Choroid plexus epithelial cell (primary cell): ENCODE measurements at regions not wholly inside any gene's neighbourhood (a gene's known extent, or its start where the extent isn't known, plus 50 kb on each side); places are given as distances from the start of the nearest gene placed in this dataset.

Experiments used
- DNase-seq: peaks from one replicate; pipeline ENCODE4 v3.0.0-alpha.2; 2010; ENCODE audit warnings: low read depth
- H3K4me3 ChIP-seq: 2 replicates; pipeline ENCODE4 v1.5.1; 2011; ENCODE audit warnings: low read depth, mild to moderate bottlenecking, control low read depth, low read length, moderate library complexity
- TF ChIP-seq, protein P1 (sequence below): conservative IDR thresholded peaks from 2 replicates; pipeline ENCODE4 v1.5.1; 2011; ENCODE audit warnings: low read depth, mild to moderate bottlenecking, control low read depth, inconsistent platforms, low read length, moderate library complexity

DNA sequence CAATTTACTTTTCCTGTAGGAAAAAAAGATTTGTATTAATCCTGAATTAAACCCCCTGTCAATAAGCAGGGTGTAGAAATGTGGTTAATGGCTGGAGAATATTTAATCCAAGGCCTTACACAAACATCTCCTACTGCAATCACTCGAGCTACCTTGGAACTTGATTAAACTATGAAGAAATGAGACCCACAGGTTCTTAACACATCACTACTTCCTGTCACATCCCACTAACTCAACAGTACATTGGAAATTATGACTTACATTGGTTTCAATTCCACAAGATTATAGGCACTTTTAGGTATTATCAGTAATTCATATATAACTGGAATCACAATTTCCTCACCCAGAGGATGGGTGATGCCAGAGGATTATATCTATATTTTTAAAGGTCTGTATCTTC, 480.3 kb downstream of the MRPL39 start:
- H3K4me3 ChIP-seq: no peak overlapping the region
- TF ChIP-seq, protein P1, sequence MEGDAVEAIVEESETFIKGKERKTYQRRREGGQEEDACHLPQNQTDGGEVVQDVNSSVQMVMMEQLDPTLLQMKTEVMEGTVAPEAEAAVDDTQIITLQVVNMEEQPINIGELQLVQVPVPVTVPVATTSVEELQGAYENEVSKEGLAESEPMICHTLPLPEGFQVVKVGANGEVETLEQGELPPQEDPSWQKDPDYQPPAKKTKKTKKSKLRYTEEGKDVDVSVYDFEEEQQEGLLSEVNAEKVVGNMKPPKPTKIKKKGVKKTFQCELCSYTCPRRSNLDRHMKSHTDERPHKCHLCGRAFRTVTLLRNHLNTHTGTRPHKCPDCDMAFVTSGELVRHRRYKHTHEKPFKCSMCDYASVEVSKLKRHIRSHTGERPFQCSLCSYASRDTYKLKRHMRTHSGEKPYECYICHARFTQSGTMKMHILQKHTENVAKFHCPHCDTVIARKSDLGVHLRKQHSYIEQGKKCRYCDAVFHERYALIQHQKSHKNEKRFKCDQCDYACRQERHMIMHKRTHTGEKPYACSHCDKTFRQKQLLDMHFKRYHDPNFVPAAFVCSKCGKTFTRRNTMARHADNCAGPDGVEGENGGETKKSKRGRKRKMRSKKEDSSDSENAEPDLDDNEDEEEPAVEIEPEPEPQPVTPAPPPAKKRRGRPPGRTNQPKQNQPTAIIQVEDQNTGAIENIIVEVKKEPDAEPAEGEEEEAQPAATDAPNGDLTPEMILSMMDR: no peak
- no peak for DNase-seq

DNA sequence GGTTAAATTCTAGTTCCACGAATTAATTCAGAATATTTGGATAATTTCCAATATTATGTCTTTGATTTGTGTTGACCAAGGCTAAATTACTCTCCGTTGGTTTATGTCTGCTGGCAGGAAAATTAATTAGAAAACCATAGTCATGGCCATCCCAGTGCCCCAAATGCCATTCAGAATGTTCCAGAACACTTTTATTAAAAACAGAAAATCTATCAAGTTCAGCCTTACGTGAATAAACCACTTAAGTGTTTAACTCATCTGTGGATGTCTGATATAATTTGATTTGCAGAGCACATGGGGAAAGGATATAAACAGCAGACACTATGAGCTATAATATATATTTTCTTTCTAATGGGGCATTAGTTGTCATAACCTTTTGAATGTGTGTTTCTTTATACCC, 480.7 kb downstream of the MRPL39 start:
- no peak for DNase-seq
- no peak overlapping the region for H3K4me3 ChIP-seq
- TF ChIP-seq, protein P1: no peak

DNA sequence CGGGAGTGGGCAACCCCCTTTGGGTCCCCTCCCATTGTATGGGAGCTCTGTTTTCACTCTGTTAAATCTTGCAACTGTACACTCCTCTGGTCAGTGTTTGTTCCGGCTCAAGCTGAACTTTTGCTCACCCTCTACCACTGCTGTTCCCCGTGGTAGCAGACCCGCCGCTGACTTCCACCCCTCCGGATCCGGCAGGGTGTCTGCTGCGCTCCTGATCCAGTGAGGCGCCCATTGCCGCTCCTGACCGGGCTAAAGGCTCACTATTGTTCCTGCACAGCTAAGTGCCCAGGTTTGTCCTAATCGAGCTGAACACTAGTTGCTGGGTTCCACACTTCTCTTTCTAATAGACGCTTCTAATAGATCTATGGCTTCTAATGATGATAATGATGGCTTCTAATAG, 488.6 kb downstream of the MRPL39 start:
- TF ChIP-seq, protein P1: no peak
- no peak for DNase-seq
- H3K4me3 ChIP-seq: no peak overlapping the region

DNA sequence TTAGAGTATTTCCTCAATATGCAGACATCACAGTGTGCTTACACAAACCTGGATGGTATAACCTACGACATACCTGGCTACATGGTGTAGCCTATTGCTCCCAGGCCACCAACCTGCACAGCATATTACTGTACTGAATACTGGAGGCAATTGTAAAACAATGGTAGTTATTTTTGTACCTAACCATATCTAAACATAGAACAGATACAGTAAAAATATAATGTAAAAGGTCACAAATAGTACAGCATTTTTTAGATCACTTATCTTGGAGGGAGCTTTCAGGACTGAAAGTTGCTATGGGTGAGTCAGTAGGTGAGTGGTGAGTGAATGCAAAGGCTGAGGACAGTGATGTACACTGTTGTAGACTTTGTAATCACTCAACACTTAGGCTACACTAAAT, 492.3 kb downstream of the MRPL39 start:
- DNase-seq: no peak
- TF ChIP-seq, protein P1: no peak

DNA sequence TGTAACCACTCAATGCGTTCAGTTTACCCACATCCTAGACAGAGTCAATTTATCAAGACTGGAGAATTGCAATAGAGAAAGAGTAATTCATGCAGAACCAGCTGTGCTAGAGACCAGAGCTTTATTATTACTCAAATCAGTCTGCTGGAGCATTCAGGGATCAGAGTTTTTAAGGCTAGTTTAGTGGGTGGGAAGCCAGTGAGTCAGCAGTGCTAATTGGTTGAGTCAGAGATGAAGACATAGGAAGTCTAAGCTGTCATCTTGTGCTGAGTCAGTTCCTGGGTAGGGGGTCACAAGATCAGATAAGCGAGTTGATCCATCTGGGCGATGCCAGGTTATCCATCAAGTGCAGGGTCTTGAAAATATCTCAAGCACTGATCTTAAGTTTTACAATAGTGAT, 499.6 kb downstream of the MRPL39 start:
- peak; percentile 62 for DNase-seq
- TF ChIP-seq, protein P1: no peak

More for the DNA sequence above, 492.3 kb downstream of the MRPL39 start:
- no peak overlapping the region for H3K4me3 ChIP-seq

DNA sequence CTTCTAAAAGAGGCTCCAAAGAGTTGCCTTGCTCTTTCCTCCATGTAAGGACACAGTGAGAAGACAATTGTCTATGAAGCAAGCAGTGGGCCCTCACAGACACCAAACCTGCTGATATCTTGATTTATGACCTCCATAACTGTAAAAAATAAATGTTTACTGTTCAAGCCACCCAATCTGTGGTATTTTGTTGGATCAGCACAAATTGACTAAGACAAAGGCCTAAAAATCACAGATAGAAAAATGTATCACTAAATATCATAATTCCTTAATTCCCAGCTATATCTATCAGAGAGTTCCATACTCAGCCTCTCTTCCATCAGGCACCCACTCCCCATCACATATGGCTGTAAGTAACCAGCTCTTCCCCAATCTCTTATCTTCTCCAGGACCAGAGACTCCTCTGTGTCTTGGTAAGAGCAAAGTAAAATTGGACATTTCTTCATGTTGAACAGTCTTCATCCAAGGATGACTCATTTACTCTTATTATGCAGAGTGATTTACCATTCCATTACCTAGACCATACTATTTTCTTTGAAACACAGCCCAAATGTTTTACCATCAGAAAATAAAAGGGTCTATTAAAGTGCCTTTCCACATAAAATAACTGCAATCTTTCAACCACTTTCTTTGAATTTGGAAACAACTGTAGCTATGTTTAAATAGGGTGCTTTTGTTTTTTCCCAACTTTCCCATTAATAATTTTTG, 503.6 kb downstream of the MRPL39 start:
- peak; percentile 5 for DNase-seq
- TF ChIP-seq, protein P1: no peak
- H3K4me3 ChIP-seq: no peak overlapping the region

More for the DNA sequence above, 499.6 kb downstream of the MRPL39 start:
- H3K4me3 ChIP-seq: no peak overlapping the region

DNA sequence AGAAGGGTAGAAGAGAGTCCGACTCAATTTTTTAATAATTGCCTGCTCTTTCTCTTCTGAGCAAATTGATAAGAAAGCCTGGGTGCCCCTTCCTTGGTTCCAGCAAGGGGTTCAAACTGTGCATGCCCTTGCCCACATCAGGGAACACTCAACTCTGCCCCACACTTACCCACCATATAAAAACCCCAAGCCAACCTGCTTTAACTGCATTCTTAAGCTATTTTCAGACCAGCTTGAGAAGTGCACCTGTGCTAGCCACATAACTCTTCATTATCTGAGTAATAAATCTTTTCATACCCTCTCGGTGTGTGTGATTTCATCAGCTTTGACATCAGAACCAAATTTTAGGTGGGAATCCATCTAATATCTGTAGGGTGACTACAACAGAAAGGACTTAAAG, 509.6 kb downstream of the MRPL39 start:
- H3K4me3 ChIP-seq: no peak overlapping the region
- no peak for DNase-seq
- TF ChIP-seq, protein P1: no peak
